MM.1S (cell line): ENCODE measurements at regions not wholly inside any gene's neighbourhood (a gene's known extent, or its start where the extent isn't known, plus 50 kb on each side); places are given as distances from the start of the nearest gene placed in this dataset.

Source experiments
- DNase-seq: peaks from one replicate; pipeline ENCODE4 v3.0.0-alpha.2; 2015
- H2AFZ ChIP-seq: fragments of 300-600 bp; sonication (generic); 2 replicates; pipeline ENCODE4 v1.6.0; 2016; ENCODE audit warnings: antibody characterized with exemption, low read length
- H3F3A ChIP-seq: fragments of 300-600 bp; sonication (generic); 2 replicates; pipeline ENCODE4 v1.6.1; 2016; ENCODE audit warnings: mild to moderate bottlenecking, antibody characterized with exemption, low read length, moderate library complexity, mixed read lengths; ENCODE audit not compliant: insufficient read depth
- H3K27ac ChIP-seq: fragments of 300-600 bp; sonication (generic); 2 replicates; pipeline ENCODE4 v1.5.1; 2016; ENCODE audit warnings: mild to moderate bottlenecking, low read length
- H3K27me3 ChIP-seq: fragments of 300-600 bp; sonication (generic); replicated peaks from 2 replicates; pipeline ENCODE4 v1.6.0; 2016; ENCODE audit warnings: low read length; ENCODE audit not compliant: insufficient read depth
- H3K36me3 ChIP-seq: fragments of 300-600 bp; sonication (generic); replicated peaks from 2 replicates; pipeline ENCODE4 v1.6.1; 2016; ENCODE audit warnings: mild to moderate bottlenecking, low read length, mixed read lengths; ENCODE audit not compliant: insufficient read depth
- H3K4me1 ChIP-seq: fragments of 300-600 bp; sonication (generic); 2 replicates; pipeline ENCODE4 v1.6.1; 2016; ENCODE audit warnings: low read length, mixed read lengths
- H3K4me2 ChIP-seq: fragments of 300-600 bp; sonication (generic); 2 replicates; pipeline ENCODE4 v1.6.0; 2016; ENCODE audit warnings: low read depth, low read length
- H3K4me3 ChIP-seq: fragments of 300-600 bp; sonication (generic); 2 replicates; pipeline ENCODE4 v1.5.1; 2016; ENCODE audit warnings: low read length, mixed read lengths
- H3K79me2 ChIP-seq: fragments of 300-600 bp; sonication (generic); 2 replicates; pipeline ENCODE4 v1.6.1; 2016; ENCODE audit warnings: mixed run types, low read length, mixed read lengths
- H3K9ac ChIP-seq: fragments of 300-600 bp; sonication (generic); 2 replicates; pipeline ENCODE4 v1.6.1; 2016; ENCODE audit warnings: low read length, mixed read lengths
- H3K9me2 ChIP-seq: fragments of 300-600 bp; sonication (generic); replicated peaks from 2 replicates; pipeline ENCODE4 v1.6.1; 2016; ENCODE audit warnings: mild to moderate bottlenecking, low read length, mixed read lengths; ENCODE audit not compliant: insufficient read depth
- H3K9me3 ChIP-seq: fragments of 300-600 bp; sonication (generic); replicated peaks from 2 replicates; pipeline ENCODE4 v1.6.1; 2016; ENCODE audit warnings: mild to moderate bottlenecking, low read length, mixed read lengths; ENCODE audit not compliant: insufficient read depth
- H4K20me1 ChIP-seq: fragments of 300-600 bp; sonication (generic); 2 replicates; pipeline ENCODE4 v1.6.1; 2016; ENCODE audit warnings: mild to moderate bottlenecking, low read length, moderate library complexity, mixed read lengths; ENCODE audit not compliant: insufficient read depth
- CTCF ChIP-seq: fragments of 300-600 bp; sonication (generic); IDR thresholded peaks from 2 replicates; pipeline ENCODE4 v1.5.1; 2016; ENCODE audit warnings: antibody characterized with exemption, low read length, mixed read lengths
- EZH2 ChIP-seq: fragments of 300-600 bp; sonication (generic); optimal IDR thresholded peaks from 2 replicates; pipeline ENCODE3; 2017; ENCODE audit warnings: low read depth, mild to moderate bottlenecking, antibody characterized with exemption, low read length, mixed read lengths
- EZH2phosphoT487 ChIP-seq: fragments of 300-600 bp; sonication (generic); IDR thresholded peaks from 2 replicates; pipeline ENCODE4 v1.6.1; 2018; ENCODE audit warnings: antibody characterized with exemption, low read length

- H2AFZ ChIP-seq: no peak overlapping the region
- no peak for DNase-seq
- H3K79me2 ChIP-seq: no peaks in the 10 kb centered on the region
- H3K4me3 ChIP-seq: no peak overlapping the region
- H3K4me2 ChIP-seq: no peak overlapping the region
- H3K27me3 ChIP-seq: no peaks in the 10 kb centered on the region
- H3F3A ChIP-seq: no peaks in the 10 kb centered on the region
- no peaks in the 10 kb centered on the region for H3K4me1 ChIP-seq
- no peak overlapping the region for H3K9ac ChIP-seq
- no peaks in the 10 kb centered on the region for H3K9me3 ChIP-seq
- no peaks in the 10 kb centered on the region for H4K20me1 ChIP-seq
- no peaks in the 10 kb centered on the region for H3K9me2 ChIP-seq
- no peaks in the 10 kb centered on the region for H3K36me3 ChIP-seq
- H3K27ac ChIP-seq: no peak overlapping the region
- TF ChIP-seq CTCF (no peak), EZH2phosphoT487 (no peak), EZH2 (no peak)
Measured at GRCh38 chrX:79573760-79574159, 206.6 kb upstream of the ITM2A start.

GRCh38 chrX:79572566-79572965 is 205.4 kb upstream of the ITM2A start:
- H3K4me3 ChIP-seq: no peak overlapping the region
- H3K79me2 ChIP-seq: no peaks in the 10 kb centered on the region
- H4K20me1 ChIP-seq: no peaks in the 10 kb centered on the region
- H3F3A ChIP-seq: no peaks in the 10 kb centered on the region
- no peak overlapping the region for H3K9ac ChIP-seq
- no peak for DNase-seq
- no peak overlapping the region for H3K27ac ChIP-seq
- H3K4me1 ChIP-seq: no peaks in the 10 kb centered on the region
- H3K4me2 ChIP-seq: no peak overlapping the region
- H3K9me2 ChIP-seq: no peaks in the 10 kb centered on the region
- H3K9me3 ChIP-seq: no peaks in the 10 kb centered on the region
- no peaks in the 10 kb centered on the region for H3K27me3 ChIP-seq
- H3K36me3 ChIP-seq: no peaks in the 10 kb centered on the region
- TF ChIP-seq EZH2 (no peak), EZH2phosphoT487 (no peak), CTCF (no peak)
- no peak overlapping the region for H2AFZ ChIP-seq

- H4K20me1 ChIP-seq: no peaks in the 10 kb centered on the region
- no peaks in the 10 kb centered on the region for H3K36me3 ChIP-seq
- no peaks in the 10 kb centered on the region for H3K27me3 ChIP-seq
- no peak overlapping the region for H3K9ac ChIP-seq
- no peak for TF ChIP-seq EZH2phosphoT487
- H3K9me3 ChIP-seq: no peaks in the 10 kb centered on the region
- no peaks in the 10 kb centered on the region for H3K4me1 ChIP-seq
- no peaks in the 10 kb centered on the region for H3F3A ChIP-seq
- H3K9me2 ChIP-seq: no peaks in the 10 kb centered on the region
- H3K4me3 ChIP-seq: no peak overlapping the region
- DNase-seq: no peak
- H3K4me2 ChIP-seq: no peak overlapping the region
- no peaks in the 10 kb centered on the region for H3K79me2 ChIP-seq
- no peak overlapping the region for H3K27ac ChIP-seq
- H2AFZ ChIP-seq: 0 out of 2 replicates have a peak overlapping the region, but pooled peaks have one; percentile 15
Measured at GRCh38 chrX:79570524-79571240, 203.5 kb upstream of the ITM2A start.

GRCh38 chrX:79568309-79568708 is 201.2 kb upstream of the ITM2A start:
- no peaks in the 10 kb centered on the region for H3K27me3 ChIP-seq

More at GRCh38 chrX:79568309-79568708, 201.2 kb upstream of the ITM2A start:
- TF ChIP-seq EZH2phosphoT487: no peak
- TF ChIP-seq CTCF: no peak
- no peak for TF ChIP-seq EZH2
- no peaks in the 10 kb centered on the region for H4K20me1 ChIP-seq
- H3K4me1 ChIP-seq: no peaks in the 10 kb centered on the region
- no peak overlapping the region for H3K27ac ChIP-seq
- H2AFZ ChIP-seq: no peak overlapping the region
- H3K36me3 ChIP-seq: no peaks in the 10 kb centered on the region
- H3K4me2 ChIP-seq: no peak overlapping the region
- H3K79me2 ChIP-seq: no peaks in the 10 kb centered on the region
- no peak for DNase-seq
- H3F3A ChIP-seq: no peaks in the 10 kb centered on the region
- H3K9me2 ChIP-seq: no peaks in the 10 kb centered on the region
- no peak overlapping the region for H3K9ac ChIP-seq
- H3K4me3 ChIP-seq: no peak overlapping the region
- H3K9me3 ChIP-seq: no peaks in the 10 kb centered on the region
